Peyer's patch (tissue), 4 donors: ENCODE measurements at regions not wholly inside any gene's neighbourhood (a gene's known extent, or its start where the extent isn't known, plus 50 kb on each side); places are given as distances from the start of the nearest gene placed in this dataset.

ENCODE experiments used
- CTCF ChIP-seq, 6 experiments: fragments of 450-650 bp in 4 of 6; fragments of 200-600 bp in 2 of 6; sonication (generic) in 1 of 6; IDR thresholded peaks; one replicate each; pipeline ENCODE4 v1.5.1; 2017 to 2019; ENCODE audit warnings: antibody characterized with exemption in 6 of 6, mild to moderate bottlenecking in 3 of 6, moderate library complexity in 1 of 6
- POLR2A ChIP-seq, 2 donors: fragments of 450-650 bp; IDR thresholded peaks; one replicate each; pipeline ENCODE4 v1.5.1; 2017; ENCODE audit warnings: antibody characterized with exemption in 2 of 2, mild to moderate bottlenecking in 2 of 2, moderate library complexity in 2 of 2

- no peak for TF ChIP-seq POLR2A (IDR thresholded peaks at IDR 0.05)
- TF ChIP-seq CTCF (IDR thresholded peaks at IDR 0.05), result no peak
Measured at GRCh38 chr3:72345980-72346379, 502.3 kb downstream of the SHQ1 start.
